Dedifferentiated amniotic fluid mesenchymal stem cell (primary cell): ENCODE measurements at regions not wholly inside any gene's neighbourhood (a gene's known extent, or its start where the extent isn't known, plus 50 kb on each side); places are given as distances from the start of the nearest gene placed in this dataset.
"Not testable (repeated sequence)": the region's sequence is repeated elsewhere in the genome, so short reads cannot be mapped to it uniquely, and the experiment has no call there.

Source experiments
- DNase-seq: peaks from one replicate; pipeline ENCODE4 v3.0.0-alpha.2; 2016; ENCODE audit errors: extremely low spot score

DNA sequence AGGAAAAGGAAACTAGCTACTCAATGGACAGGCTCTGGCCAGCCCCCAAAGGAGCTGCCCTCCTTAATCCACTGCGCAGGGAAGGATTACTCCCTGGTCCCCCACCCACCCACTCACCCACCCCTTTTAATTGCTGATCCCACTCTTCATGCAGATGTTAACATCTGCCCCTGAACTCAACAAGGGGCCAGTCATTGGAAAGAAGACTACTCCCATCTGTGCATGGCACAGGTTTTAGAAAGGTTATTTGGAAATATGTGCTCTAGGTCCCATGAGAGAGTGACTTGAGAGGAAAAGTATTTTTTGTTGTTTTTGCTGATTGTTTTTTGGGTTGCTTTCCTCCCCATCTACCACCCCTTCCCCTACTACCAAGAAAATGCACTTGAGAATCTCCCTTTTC, 94.4 kb upstream of the FGGY start:
- no peak for DNase-seq

- no peak for DNase-seq
Observed at GRCh38 chr1:59204001-59204400, 92.9 kb upstream of the FGGY start.

- DNase-seq, result not testable (repeated sequence)
Observed at GRCh38 chr1:59206616-59207015, 90.3 kb upstream of the FGGY start.

GRCh38 chr1:59210430-59210829, 86.5 kb upstream of the FGGY start:
- not testable (repeated sequence) for DNase-seq

- no peak for DNase-seq
Observed at GRCh38 chr1:59212706-59213105, 84.2 kb upstream of the FGGY start.

GRCh38 chr1:59214248-59215208, 82.4 kb upstream of the FGGY start:
- no peak for DNase-seq

GRCh38 chr1:59215766-59216291, 81.1 kb upstream of the FGGY start:
- no peak for DNase-seq

DNA sequence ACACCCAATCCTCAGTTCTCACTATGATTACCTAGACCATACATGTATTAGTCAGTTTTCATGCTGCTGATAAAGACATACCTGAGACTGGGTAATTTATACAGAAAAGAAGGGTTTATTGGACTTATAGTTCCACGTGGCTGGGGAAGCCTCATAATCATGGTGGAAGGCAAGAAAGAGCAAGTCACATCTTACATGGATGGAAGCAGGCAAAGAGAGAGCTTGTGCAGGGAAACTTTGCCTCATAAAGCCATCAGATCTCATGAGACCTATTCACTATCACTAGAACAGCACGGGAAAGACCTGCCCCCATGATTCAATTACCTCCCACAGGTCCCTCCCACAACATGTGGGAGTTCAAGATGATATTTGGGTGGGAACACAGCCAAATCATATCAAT, 79.5 kb upstream of the FGGY start:
- DNase-seq, result not testable (repeated sequence)

DNA sequence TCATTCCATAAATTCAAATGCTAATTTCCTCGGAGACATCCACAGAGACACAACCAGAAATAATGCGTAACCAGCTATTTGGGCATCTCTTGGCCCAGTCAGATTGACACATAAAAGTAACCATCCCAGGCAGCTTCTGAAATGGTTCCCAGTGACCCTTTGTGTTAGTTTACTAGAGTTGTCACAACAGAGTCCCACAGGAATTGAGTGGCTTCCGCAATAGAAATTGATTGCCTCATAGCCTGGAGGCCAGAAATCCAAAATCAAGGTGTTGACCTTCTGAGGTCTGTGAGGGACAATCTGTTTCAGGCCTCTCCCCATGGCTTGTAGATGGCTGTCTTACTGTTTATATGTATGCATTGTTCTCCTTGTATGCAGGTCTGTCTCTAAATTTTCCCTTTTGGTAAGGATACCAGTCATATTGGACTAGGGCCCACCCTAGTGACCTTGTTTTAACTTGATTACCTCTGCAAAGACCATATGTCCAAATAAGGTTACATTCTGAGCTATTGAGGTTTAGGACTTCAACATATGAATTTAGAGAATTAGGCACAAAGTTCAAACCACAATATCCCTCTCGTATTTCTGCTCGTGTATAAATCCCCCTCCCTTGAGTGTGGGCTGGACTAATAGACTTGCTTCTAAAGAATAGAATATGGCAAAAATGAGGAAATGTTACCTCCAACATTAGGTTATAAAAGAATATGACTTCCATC, 78.2 kb upstream of the FGGY start:
- DNase-seq, result no peak

DNA sequence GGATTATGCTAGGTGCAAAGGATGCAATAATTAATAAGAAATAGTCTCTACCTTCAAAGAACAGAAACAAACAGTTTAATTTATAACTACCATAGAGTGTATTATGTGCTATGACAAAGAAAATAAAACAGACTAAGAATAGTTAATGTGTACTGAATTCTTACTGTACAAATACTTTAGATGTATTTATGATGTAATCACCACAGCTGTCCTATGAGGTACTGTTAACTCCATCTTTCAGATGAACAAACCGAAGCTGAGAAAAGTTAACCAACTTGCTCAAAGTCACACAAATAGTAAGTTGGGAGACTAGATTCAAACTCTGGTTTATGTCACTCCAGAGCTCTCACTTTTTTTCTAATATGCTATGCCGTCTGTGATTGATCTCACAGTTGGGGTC, 77.0 kb upstream of the FGGY start:
- DNase-seq, result no peak

GRCh38 chr1:59220356-59220755, 76.5 kb upstream of the FGGY start:
- DNase-seq, result no peak

DNA sequence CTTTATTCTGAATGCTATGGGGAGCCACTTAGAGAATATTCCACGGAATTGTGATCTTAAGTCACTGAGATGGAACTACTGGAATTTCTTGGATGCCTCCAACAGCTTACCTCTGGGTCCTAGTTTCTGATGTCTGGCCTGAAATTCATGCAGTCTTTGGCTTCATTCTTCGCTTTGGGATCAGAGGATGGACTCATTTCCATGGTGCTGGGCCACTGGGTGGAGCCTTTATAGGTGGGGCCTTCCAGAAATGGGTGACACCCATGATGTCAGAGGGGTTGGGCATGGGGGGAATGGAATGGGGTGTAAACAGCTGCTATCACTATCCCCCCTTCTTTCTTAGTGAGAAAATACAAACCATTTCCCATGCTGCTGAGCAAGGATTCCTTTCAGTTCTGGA, 73.7 kb upstream of the FGGY start:
- no peak for DNase-seq

- no peak for DNase-seq
Observed at GRCh38 chr1:59223989-59224634, 72.8 kb upstream of the FGGY start.

DNA sequence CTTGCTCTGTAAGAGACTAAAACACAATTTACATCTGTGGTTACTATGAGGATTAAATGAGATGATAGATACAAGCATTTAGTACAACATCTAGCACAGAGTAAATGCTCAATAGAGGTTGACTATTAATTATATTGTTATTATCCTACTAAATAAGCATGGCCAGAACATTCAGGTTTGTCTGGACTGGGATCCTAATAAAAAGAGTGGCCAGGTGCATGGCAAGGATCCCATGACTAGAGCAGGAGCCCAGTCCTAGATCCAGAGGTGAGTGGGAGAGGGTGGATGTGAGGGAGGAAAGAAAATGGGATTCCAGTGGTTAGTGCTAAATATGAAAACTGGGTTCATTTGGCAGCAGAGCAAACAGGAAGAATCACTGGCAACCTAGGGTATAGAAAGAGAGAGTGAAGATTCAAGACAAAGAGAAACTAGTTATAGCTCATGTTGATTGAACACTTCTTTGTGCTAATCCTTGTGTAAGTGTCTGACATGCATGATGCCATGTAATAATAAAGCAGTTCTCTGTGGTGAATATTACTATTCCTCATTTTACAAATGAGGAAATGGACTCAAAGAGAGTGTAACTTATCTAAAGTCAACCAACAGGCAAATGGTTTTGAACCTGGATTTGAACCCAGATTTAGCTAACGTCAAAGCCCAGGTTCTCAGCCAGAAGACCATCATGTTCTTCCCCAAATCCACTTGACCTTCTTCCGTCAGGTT, 71.1 kb upstream of the FGGY start:
- DNase-seq, result no peak

DNA sequence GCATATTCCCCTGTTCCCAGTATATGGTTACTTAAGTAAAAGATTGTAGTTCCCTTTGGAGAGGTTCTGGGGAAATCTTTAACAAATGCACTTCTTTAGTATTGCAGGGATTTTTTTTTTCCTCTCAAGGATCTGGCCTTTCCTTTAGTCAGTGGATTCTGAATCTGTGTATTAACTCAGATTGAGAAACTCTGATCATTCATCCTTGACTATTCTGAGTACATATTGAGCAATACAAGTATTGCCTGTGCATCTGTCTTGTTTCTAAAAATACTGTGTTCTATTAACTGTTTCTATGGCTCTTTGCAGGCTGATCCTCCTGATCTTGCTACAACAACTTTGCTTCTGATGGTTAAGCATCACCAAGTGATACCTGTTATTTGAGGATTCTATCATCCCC, 67.8 kb upstream of the FGGY start:
- no peak for DNase-seq

- DNase-seq, result no peak
Observed at GRCh38 chr1:59230622-59231021, 66.3 kb upstream of the FGGY start.

DNA sequence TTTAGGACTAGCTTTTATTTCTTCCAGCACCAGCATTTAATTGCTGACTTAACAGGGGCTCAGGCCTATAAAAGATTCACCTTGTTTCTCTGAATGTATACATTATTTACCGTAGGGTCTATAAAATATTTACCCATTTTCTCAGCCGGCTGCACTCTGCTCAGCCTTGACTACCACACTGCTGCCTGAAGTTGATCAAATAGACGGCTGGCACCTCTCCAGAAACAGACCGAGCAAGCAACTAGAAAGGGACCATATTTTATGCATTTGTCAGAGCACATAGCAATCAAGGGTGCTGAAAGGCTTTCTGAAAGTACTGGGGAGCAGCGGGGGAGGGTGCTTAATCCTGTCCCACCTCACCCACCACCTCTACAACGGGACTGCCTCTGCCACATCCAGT, 64.7 kb upstream of the FGGY start:
- DNase-seq, result no peak

- DNase-seq, result no peak
Observed at GRCh38 chr1:59233444-59233843, 63.5 kb upstream of the FGGY start.

- DNase-seq, result no peak
Observed at GRCh38 chr1:59236721-59237545, 60.0 kb upstream of the FGGY start.

DNA sequence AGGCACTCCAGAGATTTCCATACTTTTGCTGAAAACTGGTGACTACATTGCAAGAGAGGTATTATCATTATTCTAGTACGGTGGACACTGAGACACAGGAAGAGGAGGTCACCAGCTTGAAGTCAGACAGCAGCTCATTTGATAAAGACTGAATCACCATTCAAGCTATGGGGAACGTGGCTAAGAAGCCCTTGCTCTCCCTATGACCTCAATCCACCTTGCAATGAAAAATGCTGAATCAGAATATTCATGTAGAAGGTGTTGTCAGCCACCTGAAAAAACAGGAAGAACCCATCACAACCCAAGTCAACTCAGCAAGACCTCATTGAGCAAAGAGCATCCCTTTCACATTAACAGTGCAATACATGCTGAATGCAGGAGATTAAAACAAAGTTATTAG, 59.0 kb upstream of the FGGY start:
- DNase-seq, result no peak
